Thymus (tissue), 11 donors: ENCODE measurements at regions not wholly inside any gene's neighbourhood (a gene's known extent, or its start where the extent isn't known, plus 50 kb on each side); places are given as distances from the start of the nearest gene placed in this dataset.

Experiments
- DNase-seq, 9 donors: peaks; one replicate each; pipeline ENCODE4 v3.0.0-alpha.2; 2013; ENCODE audit warnings: low spot score in 9 of 9, low read depth in 6 of 9, missing footprints in 1 of 9
- H3K27ac ChIP-seq, 2 donors: one replicate each; pipeline ENCODE4 v1.5.1; 2013; ENCODE audit warnings: control low read depth in 1 of 2, low read depth in 1 of 2, low read length in 1 of 2, mild to moderate bottlenecking in 1 of 2, moderate library complexity in 1 of 2
- H3K27me3 ChIP-seq, 2 donors: one replicate each; pipeline ENCODE4 v1.5.1; 2013; ENCODE audit warnings: low read length in 1 of 2; ENCODE audit not compliant: control insufficient read depth in 2 of 2, insufficient read depth in 1 of 2
- H3K36me3 ChIP-seq, 2 donors: one replicate each; pipeline ENCODE4 v1.5.1; 2013; ENCODE audit warnings: low read length in 1 of 2, mild to moderate bottlenecking in 1 of 2, moderate library complexity in 1 of 2; ENCODE audit not compliant: control insufficient read depth in 2 of 2, insufficient read depth in 2 of 2
- H3K4me1 ChIP-seq, 2 donors: one replicate each; pipeline ENCODE4 v1.5.1; 2013; ENCODE audit warnings: low read length in 2 of 2; ENCODE audit not compliant: control insufficient read depth in 2 of 2, insufficient read depth in 2 of 2
- H3K4me3 ChIP-seq, 2 donors: one replicate each; pipeline ENCODE4 v1.5.1; 2013; ENCODE audit warnings: low read length in 2 of 2, control low read depth in 1 of 2, mild to moderate bottlenecking in 1 of 2
- H3K9me3 ChIP-seq, 2 donors: one replicate each; pipeline ENCODE4 v1.5.1; 2013; ENCODE audit warnings: low read length in 1 of 2, mild to moderate bottlenecking in 1 of 2; ENCODE audit not compliant: control insufficient read depth in 2 of 2, insufficient read depth in 1 of 2
- WGBS: extraction: QIAGEN DNeasy Blood & Tissue Kit; methylation state at CpG from one replicate; pipeline ENCODE4 v1.1.7; 2013; 5-methylcytosine and 5-hydroxymethylcytosine counted together
- donor health status: healthy.

DNA sequence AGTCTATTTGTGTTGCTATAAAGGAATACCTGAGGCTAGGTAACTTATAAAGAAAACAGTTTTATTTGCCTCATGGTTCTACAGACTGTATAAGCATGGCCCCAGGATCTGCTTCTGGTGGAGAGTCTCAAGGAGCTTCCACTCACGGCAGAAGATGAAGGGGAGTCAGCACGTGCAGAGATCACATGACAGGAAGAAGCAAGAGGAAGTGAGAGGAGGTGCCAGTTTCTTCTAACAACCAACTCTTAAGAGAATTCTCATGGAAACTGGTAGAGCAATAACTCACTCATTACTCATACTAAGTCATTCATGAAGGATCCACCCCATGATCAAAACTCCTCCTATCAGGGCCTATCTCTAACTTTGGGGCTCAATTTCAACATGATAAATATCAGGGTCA lies 135.6 kb downstream of the DDX3Y start:
- Histone ChIP-seq H3K4me1 (no peaks in the 10 kb centered on the region), H3K9me3 (no peaks in the 10 kb centered on the region), H3K36me3 (no peaks in the 10 kb centered on the region), H3K27me3 (no peaks in the 10 kb centered on the region), H3K27ac (no peak overlapping the region), H3K4me3 (no peak overlapping the region)
- 13% methylated on average over 2 of the region's 2 CpGs for WGBS
- DNase-seq: no peak

GRCh38 chrY:13053501-13053900 lies 148.8 kb downstream of the DDX3Y start:
- no peak overlapping the region for H3K4me3 ChIP-seq
- no peaks in the 10 kb centered on the region for H3K4me1 ChIP-seq
- H3K36me3 ChIP-seq: no peaks in the 10 kb centered on the region
- DNase-seq: no peak
- no peak overlapping the region for H3K27ac ChIP-seq
- H3K27me3 ChIP-seq: no peaks in the 10 kb centered on the region
- H3K9me3 ChIP-seq: no peaks in the 10 kb centered on the region

DNA sequence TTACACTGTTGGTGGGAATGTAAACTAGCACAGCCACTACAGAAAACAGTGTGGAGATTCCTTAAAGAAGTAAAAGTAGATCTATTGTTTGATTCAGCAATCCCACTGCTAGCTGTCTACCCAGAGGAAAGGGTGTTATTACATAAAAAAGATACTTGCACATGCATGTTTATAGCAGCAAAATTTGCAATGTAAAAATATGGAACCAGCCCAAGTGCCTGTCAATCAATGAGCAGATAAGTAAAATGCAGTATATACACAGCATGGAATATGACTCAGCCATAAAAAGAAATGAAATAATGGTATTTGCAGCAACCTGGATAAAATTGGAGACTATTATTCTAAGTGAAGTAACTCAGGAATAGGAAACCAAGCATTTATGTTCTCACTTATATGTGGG lies 161.7 kb downstream of the DDX3Y start:
- H3K36me3 ChIP-seq: no peaks in the 10 kb centered on the region
- no peak overlapping the region for H3K4me3 ChIP-seq
- no peak overlapping the region for H3K27ac ChIP-seq
- no peaks in the 10 kb centered on the region for H3K4me1 ChIP-seq
- no peaks in the 10 kb centered on the region for H3K27me3 ChIP-seq
- DNase-seq: no peak
- no peaks in the 10 kb centered on the region for H3K9me3 ChIP-seq

- no peaks in the 10 kb centered on the region for H3K27me3 ChIP-seq
- H3K9me3 ChIP-seq: no peaks in the 10 kb centered on the region
- no peak for DNase-seq
- no peaks in the 10 kb centered on the region for H3K4me1 ChIP-seq
- no peak overlapping the region for H3K4me3 ChIP-seq
- no peak overlapping the region for H3K27ac ChIP-seq
- no peaks in the 10 kb centered on the region for H3K36me3 ChIP-seq
- WGBS: 98% methylated on average over 3 of the region's 3 CpGs
These were observed 164.0 kb downstream of the DDX3Y start for GRCh38 chrY:13068696-13069095.

GRCh38 chrY:13069111-13069510 lies 164.4 kb downstream of the DDX3Y start:
- Histone ChIP-seq H3K4me1 (no peaks in the 10 kb centered on the region), H3K4me3 (no peak overlapping the region), H3K27me3 (no peaks in the 10 kb centered on the region), H3K36me3 (no peaks in the 10 kb centered on the region), H3K9me3 (no peaks in the 10 kb centered on the region), H3K27ac (no peak overlapping the region)
- DNase-seq: no peak

GRCh38 chrY:13082748-13083147 lies 178.1 kb downstream of the DDX3Y start:
- H3K36me3 ChIP-seq: no peaks in the 10 kb centered on the region
- H3K4me1 ChIP-seq: no peaks in the 10 kb centered on the region
- H3K27me3 ChIP-seq: no peaks in the 10 kb centered on the region
- no peak for DNase-seq
- H3K9me3 ChIP-seq: no peaks in the 10 kb centered on the region
- no peak overlapping the region for H3K27ac ChIP-seq
- H3K4me3 ChIP-seq: no peak overlapping the region

DNA sequence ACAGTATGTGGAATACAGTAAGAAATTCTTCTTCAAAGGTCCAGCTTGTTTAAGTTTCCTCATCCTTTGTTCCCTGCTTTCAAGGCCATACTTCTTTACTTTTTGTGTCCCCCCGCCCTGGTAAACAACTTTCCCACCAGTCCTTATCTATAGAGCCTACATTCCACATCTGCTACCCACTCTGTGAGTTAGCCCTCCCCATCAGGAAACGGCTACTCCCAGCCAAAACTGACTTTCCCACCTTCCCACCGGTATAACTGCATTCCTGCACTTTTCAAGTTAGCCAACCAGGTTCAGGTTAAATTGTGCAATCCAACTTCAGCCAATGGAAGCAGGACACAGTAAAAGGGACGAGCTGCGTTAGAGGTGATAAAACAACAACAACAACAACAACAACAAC lies 186.9 kb downstream of the DDX3Y start:
- H3K27ac ChIP-seq: no peak overlapping the region
- no peak overlapping the region for H3K4me3 ChIP-seq
- no peaks in the 10 kb centered on the region for H3K4me1 ChIP-seq
- 85% methylated on average over 5 of the region's 5 CpGs for WGBS
- no peaks in the 10 kb centered on the region for H3K9me3 ChIP-seq
- no peaks in the 10 kb centered on the region for H3K27me3 ChIP-seq
- no peaks in the 10 kb centered on the region for H3K36me3 ChIP-seq
- DNase-seq: no peak

DNA sequence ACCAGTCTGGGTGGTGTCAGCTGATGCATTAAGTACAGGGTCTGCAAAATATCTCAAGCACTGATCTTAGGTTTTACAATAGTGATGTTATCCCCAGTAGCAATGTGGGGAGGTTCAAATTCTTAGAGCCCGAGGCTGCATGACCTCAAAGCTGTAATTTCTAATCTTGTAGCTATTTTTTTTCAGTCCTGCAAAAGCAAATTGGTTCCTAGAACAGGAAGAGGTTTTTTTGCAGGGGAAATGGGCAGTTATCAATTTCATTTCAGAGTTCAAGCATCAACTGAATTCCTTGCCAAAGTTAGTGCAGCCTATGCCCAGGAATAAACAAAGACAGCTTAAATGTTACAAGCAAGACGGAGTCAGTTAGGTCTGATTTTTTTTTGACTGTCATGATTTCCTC lies 188.3 kb downstream of the DDX3Y start:
- no peak overlapping the region for H3K27ac ChIP-seq
- no peaks in the 10 kb centered on the region for H3K27me3 ChIP-seq
- no peak overlapping the region for H3K4me3 ChIP-seq
- DNase-seq: no peak
- 26% methylated on average over 2 of the region's 2 CpGs for WGBS
- H3K36me3 ChIP-seq: no peaks in the 10 kb centered on the region
- H3K9me3 ChIP-seq: no peaks in the 10 kb centered on the region
- no peaks in the 10 kb centered on the region for H3K4me1 ChIP-seq

- 50% methylated on average over 3 of the region's 3 CpGs for WGBS
- no peak for DNase-seq
- Histone ChIP-seq H3K4me1 (no peaks in the 10 kb centered on the region), H3K27ac (no peak overlapping the region), H3K4me3 (no peak overlapping the region), H3K9me3 (no peaks in the 10 kb centered on the region), H3K27me3 (no peaks in the 10 kb centered on the region), H3K36me3 (no peaks in the 10 kb centered on the region)
These were observed 188.8 kb downstream of the DDX3Y start for GRCh38 chrY:13093461-13093860.

- no peak for DNase-seq
- 97% methylated on average over 1 of the region's 1 CpG for WGBS
- Histone ChIP-seq H3K4me3 (no peak overlapping the region), H3K27ac (no peak overlapping the region), H3K4me1 (no peaks in the 10 kb centered on the region), H3K9me3 (no peaks in the 10 kb centered on the region), H3K36me3 (no peaks in the 10 kb centered on the region), H3K27me3 (no peaks in the 10 kb centered on the region)
These were observed 189.7 kb downstream of the DDX3Y start for GRCh38 chrY:13094411-13094810.
